Body of pancreas (tissue), 4 donors: ENCODE measurements at regions not wholly inside any gene's neighbourhood (a gene's known extent, or its start where the extent isn't known, plus 50 kb on each side); places are given as distances from the start of the nearest gene placed in this dataset.

Source experiments
- ATAC-seq: fragments of 150-250 bp; one replicate; pipeline ENCODE4 v1.9.1; 2016
- DNase-seq, 4 donors: peaks; one replicate each; pipeline ENCODE4 v3.0.0-alpha.2; 2019
- H3K27ac ChIP-seq, 4 donors: fragments of 200-600 bp; sonication (generic); 1 replicate in 3 of 4; 2 replicates in 1 of 4; pipeline versions ENCODE4 v1.5.1 to v1.6.1; 2016 to 2019; ENCODE audit warnings: mild to moderate bottlenecking in 1 of 4, mixed read lengths in 1 of 4, moderate library complexity in 1 of 4
- H3K27me3 ChIP-seq, 2 donors: fragments of 200-600 bp; sonication (generic); one replicate each; pipeline ENCODE4 v1.6.0; 2016; ENCODE audit warnings: mild to moderate bottlenecking in 1 of 2
- H3K36me3 ChIP-seq, 2 donors: fragments of 200-600 bp; sonication (generic); replicated peaks in 1 of 2; 2 replicates each; pipeline ENCODE4 v1.5.1; 2016; ENCODE audit warnings: low read depth in 2 of 2; ENCODE audit not compliant: insufficient read depth in 1 of 2
- H3K4me1 ChIP-seq: fragments of 200-600 bp; sonication (generic); one replicate; pipeline ENCODE4 v1.6.0; 2016
- H3K4me3 ChIP-seq, 2 donors: fragments of 200-600 bp; sonication (generic); 1 replicate in 1 of 2; 2 replicates in 1 of 2; pipeline ENCODE4 v1.5.1; 2016 to 2019
- H3K9me3 ChIP-seq, 3 donors: fragments of 200-600 bp; sonication (generic); 1 replicate in 2 of 3; 2 replicates in 1 of 3; pipeline ENCODE4 v1.5.1; 2016
- CTCF ChIP-seq, 7 experiments: fragments of 450-650 bp in 4 of 7; fragments of 200-600 bp in 3 of 7; sonication (generic) in 3 of 7; IDR thresholded peaks; one replicate each; pipeline ENCODE4 v1.5.1; 2016 to 2019; ENCODE audit warnings: antibody characterized with exemption in 7 of 7
- POLR2A ChIP-seq, 3 donors: fragments of 450-650 bp; IDR thresholded peaks; one replicate each; pipeline ENCODE4 v1.6.1; 2016; ENCODE audit warnings: antibody characterized with exemption in 3 of 3, mild to moderate bottlenecking in 2 of 3
- WGBS, 2 donors: methylation state at CpG; one replicate each; pipeline ENCODE4 v1.1.5; 2017; 5-methylcytosine and 5-hydroxymethylcytosine counted together
- intact Hi-C: fragments of 100-400 bp; cut with DNase I; formaldehyde crosslinking; loops from one replicate; pipeline ENCODE4 v1.15.1; 2023

DNA sequence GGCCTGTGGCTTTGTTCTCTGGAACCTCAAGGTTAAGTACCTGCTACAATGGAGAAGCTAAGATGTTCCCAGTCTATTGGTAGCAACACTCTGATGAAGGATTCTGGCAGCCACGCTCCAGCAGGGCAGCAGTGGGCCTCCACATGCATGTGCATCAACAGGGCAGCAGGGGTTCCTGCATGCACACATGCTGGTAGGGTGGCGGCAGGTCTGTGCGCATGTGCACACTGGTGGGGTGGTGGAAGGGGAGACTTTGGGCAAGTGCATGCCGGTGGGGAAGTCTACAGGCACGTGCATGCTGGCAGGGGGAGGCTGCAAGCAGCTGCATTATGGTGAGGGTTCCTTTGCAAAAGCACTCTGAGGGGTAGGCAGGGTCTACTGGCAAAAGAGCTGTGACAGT lies 160.7 kb downstream of the NKX6-1 start:
- 81 to 82% methylated on average over 5 of the region's 5 CpGs for WGBS, 2 donors
- TF ChIP-seq POLR2A (IDR thresholded peaks at IDR 0.05), result no peak
- no peak for TF ChIP-seq CTCF (IDR thresholded peaks at IDR 0.05)
- Histone ChIP-seq H3K4me1 (no peaks in the 10 kb centered on the region), H3K9me3 (no peaks in the 10 kb centered on the region), H3K27me3 (no peaks in the 10 kb centered on the region), H3K27ac (no peak overlapping the region), H3K36me3 (no peaks in the 10 kb centered on the region), H3K4me3 (no peak overlapping the region)
- intact Hi-C loops, result no loop called here
- DNase-seq (no peak), ATAC-seq (no peak)

DNA sequence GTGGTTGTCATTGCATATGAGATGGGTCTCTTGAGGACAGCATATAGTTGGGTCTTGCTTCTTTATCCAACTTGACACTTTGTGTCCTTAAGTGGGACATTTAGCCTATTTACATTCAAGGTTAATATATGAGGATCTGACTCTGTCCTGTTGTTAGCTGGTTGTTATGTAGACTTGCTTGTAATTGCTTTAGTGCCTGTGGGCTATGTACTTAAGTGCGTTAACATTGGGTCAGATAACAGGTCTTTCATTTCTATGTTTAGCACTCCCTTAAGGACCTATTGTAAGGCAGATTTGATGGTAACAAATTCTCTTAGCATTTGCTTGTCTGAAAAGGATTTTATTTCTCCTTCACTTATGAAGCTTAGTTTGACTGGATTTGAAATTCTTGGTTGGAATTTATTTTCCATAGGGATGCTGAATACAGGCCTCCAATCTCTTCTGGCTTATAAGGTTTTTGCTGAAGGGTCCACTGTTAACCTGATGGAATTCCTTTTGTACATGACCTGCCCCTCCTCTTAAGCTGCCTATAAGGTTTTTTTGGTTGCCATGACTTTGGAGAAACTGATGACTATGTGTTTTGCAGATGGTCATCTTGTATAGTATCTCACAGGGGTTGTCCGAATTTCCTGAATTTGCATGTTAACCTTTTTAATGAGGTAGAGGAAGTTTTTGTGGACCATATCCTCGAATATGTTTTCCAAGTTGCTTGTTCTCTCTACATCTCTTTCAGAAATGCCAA lies 162.0 kb downstream of the NKX6-1 start:
- DNase-seq (no peak), ATAC-seq (no peak)
- Histone ChIP-seq H3K27ac (no peak overlapping the region), H3K36me3 (no peaks in the 10 kb centered on the region), H3K4me3 (no peak overlapping the region), H3K9me3 (no peaks in the 10 kb centered on the region), H3K27me3 (no peaks in the 10 kb centered on the region), H3K4me1 (no peaks in the 10 kb centered on the region)
- intact Hi-C loops, result no loop called here
- WGBS, 2 donors, result 47 to 58% methylated on average over 3 of the region's 3 CpGs
- TF ChIP-seq POLR2A (IDR thresholded peaks at IDR 0.05) (no peak), CTCF (IDR thresholded peaks at IDR 0.05) (no peak)

DNA sequence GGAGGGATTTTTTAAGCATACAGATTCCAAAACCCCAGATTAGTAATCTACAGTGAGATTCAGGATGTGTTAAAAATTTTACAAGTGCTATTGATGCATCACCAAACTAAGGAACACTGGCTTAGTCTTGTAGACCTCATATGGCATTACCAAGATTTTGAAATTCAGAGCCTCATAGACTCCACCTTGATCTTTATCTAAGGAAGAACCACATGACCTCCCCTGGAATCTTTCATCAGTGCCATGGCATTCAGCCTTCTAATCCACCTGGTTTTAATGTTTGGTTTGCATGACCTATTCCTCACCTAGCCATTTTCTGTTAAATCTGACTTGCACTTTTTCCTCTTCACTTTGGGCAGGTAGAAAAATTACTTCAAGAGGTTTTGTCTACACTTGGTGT lies 171.6 kb downstream of the NKX6-1 start:
- no peaks in the 10 kb centered on the region for H3K9me3 ChIP-seq
- no peaks in the 10 kb centered on the region for H3K4me1 ChIP-seq
- H3K27me3 ChIP-seq, result no peaks in the 10 kb centered on the region
- ATAC-seq, result no peak
- DNase-seq, result no peak
- H3K27ac ChIP-seq, result no peak overlapping the region
- intact Hi-C loops, result no loop called here
- no peak for TF ChIP-seq CTCF (IDR thresholded peaks at IDR 0.05)
- no peak for TF ChIP-seq POLR2A (IDR thresholded peaks at IDR 0.05)
- no peak overlapping the region for H3K4me3 ChIP-seq
- no peaks in the 10 kb centered on the region for H3K36me3 ChIP-seq

GRCh38 chr4:84325625-84326024 lies 173.5 kb downstream of the NKX6-1 start:
- no peaks in the 10 kb centered on the region for H3K9me3 ChIP-seq
- intact Hi-C loops, result no loop called here
- no peaks in the 10 kb centered on the region for H3K36me3 ChIP-seq
- no peak for TF ChIP-seq POLR2A (IDR thresholded peaks at IDR 0.05)
- no peak for TF ChIP-seq CTCF (IDR thresholded peaks at IDR 0.05)
- 81 to 88% methylated on average over 2 of the region's 2 CpGs for WGBS, 2 donors
- H3K4me1 ChIP-seq, result no peaks in the 10 kb centered on the region
- no peak for ATAC-seq
- no peak for DNase-seq
- no peak overlapping the region for H3K4me3 ChIP-seq
- no peaks in the 10 kb centered on the region for H3K27me3 ChIP-seq
- H3K27ac ChIP-seq, result no peak overlapping the region
